ENCODE measurements at regions not wholly inside any gene's neighbourhood (a gene's known extent, or its start where the extent isn't known, plus 50 kb on each side); places are given as distances from the start of the nearest gene placed in this dataset.

DNA sequence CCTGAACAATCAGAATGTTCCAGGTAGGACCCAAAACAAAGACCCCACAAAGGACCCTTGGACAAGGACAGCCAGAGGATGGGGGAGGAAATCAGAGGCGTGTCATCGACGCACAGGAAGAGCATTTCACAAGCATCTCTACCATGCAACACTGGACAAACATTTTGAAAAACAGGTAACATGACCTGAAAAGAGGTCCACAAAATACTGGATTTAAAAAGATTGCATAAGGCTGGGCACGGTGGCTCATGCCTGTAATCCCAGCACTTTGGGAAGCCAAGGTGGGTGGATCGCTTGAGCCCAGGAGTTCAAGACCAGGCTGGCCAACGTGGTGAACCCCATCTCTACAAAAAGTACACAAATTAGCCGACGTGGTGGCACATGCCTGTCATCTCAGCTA lies 60.5 kb upstream of the RNF32 start:
- Histone ChIP-seq H3K9me3 (no peaks in the 10 kb centered on the region), H3K27me3 (no peaks in the 10 kb centered on the region), H3K4me1 (no peaks in the 10 kb centered on the region), H3K27ac (no peak overlapping the region), H3K4me3 (replicated peaks in 1 of 3) (no peak overlapping the region), H3K36me3 (no peaks in the 10 kb centered on the region)
- WGBS, 2 donors = 88 to 93% methylated on average over 8 of the region's 8 CpGs
- TF ChIP-seq, protein P1, sequence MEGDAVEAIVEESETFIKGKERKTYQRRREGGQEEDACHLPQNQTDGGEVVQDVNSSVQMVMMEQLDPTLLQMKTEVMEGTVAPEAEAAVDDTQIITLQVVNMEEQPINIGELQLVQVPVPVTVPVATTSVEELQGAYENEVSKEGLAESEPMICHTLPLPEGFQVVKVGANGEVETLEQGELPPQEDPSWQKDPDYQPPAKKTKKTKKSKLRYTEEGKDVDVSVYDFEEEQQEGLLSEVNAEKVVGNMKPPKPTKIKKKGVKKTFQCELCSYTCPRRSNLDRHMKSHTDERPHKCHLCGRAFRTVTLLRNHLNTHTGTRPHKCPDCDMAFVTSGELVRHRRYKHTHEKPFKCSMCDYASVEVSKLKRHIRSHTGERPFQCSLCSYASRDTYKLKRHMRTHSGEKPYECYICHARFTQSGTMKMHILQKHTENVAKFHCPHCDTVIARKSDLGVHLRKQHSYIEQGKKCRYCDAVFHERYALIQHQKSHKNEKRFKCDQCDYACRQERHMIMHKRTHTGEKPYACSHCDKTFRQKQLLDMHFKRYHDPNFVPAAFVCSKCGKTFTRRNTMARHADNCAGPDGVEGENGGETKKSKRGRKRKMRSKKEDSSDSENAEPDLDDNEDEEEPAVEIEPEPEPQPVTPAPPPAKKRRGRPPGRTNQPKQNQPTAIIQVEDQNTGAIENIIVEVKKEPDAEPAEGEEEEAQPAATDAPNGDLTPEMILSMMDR (IDR thresholded peaks at IDR 0.05) = no peak
- TF ChIP-seq POLR2A (IDR thresholded peaks at IDR 0.05) = no peak
- intact Hi-C loops (cut with DNase I) = no loop called here
- no peak for DNase-seq

DNA sequence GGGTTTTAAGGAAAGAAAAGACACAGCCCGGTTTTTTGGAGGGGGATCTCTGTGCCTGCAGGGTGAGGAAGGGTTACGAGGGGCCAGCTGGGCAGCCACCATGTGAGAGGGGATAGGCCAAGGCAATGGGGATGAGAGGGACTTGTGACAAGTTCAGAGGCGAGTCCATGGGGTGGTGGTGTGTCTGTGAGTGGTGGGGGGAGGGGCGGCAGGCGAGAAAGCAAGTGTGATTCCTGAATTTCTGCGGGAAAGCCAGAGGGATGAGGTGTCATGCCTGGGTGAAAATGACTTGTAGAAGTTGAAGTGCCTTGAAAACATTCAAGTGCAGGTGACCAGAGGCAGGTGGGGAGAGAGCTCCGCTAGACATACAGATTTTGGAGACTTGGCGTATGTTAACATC lies 61.0 kb upstream of the RNF32 start:
- no peaks in the 10 kb centered on the region for H3K27me3 ChIP-seq
- WGBS, 2 donors = 66 to 71% methylated on average over 7 to 8 of the region's 8 CpGs
- DNase-seq = no peak
- no peaks in the 10 kb centered on the region for H3K36me3 ChIP-seq
- no peak overlapping the region for H3K4me3 ChIP-seq (replicated peaks in 1 of 3)
- TF ChIP-seq POLR2A (IDR thresholded peaks at IDR 0.05) = no peak
- TF ChIP-seq, protein P1 (IDR thresholded peaks at IDR 0.05) = no peak
- intact Hi-C loops (cut with DNase I) = no loop called here
- H3K27ac ChIP-seq = no peak overlapping the region
- no peaks in the 10 kb centered on the region for H3K9me3 ChIP-seq
- H3K4me1 ChIP-seq = no peaks in the 10 kb centered on the region

DNA sequence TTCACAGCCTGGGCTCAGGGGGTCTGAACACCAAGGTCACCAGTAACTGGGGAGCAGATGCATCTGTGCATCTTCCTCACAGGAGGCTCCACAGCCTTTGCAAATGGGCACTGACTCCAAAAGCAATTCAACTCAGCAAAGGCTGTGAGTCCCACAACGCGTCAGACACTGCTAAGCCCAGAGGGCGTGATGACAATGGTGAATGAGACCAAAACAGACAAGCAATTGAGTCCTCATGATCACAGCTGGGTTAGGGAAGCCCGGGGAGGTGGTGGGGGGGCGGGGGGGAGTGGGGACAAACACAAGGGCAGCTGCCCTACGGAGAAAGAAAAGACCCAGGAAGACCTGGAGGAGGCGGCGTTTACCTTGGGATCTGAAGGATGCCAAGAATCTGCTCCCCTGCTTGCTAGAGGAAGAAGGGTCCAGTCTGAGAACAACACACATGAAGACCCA lies 61.6 kb upstream of the RNF32 start:
- intact Hi-C loops (cut with DNase I) = no loop called here
- WGBS, 2 donors = 53 to 57% methylated on average over 5 to 8 of the region's 8 CpGs
- DNase-seq = no peak
- H3K4me1 ChIP-seq = no peaks in the 10 kb centered on the region
- TF ChIP-seq, protein P1 (IDR thresholded peaks at IDR 0.05) = no peak
- TF ChIP-seq POLR2A (IDR thresholded peaks at IDR 0.05) = no peak
- H3K36me3 ChIP-seq = no peaks in the 10 kb centered on the region
- H3K4me3 ChIP-seq (replicated peaks in 1 of 3) = no peak overlapping the region
- no peaks in the 10 kb centered on the region for H3K9me3 ChIP-seq
- no peaks in the 10 kb centered on the region for H3K27me3 ChIP-seq
- no peak overlapping the region for H3K27ac ChIP-seq

DNA sequence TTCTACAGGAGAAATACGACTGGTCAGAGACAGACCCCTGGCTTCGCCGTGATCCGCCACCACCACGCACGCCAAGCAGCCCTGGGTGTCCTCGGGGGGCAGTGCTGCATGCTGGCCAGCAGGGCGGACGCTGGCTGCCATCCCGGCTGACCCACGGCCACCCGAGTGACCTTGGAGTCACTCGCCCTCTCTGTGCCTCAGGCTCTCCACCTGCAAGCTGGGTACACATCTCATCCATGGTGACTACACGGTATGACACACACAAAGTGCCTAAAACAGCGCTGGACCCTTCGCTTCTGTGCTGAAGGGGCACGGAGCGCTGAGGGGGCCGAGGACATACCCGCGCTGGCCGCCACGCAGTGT lies 62.0 kb upstream of the RNF32 start:
- Histone ChIP-seq H3K27ac (no peak overlapping the region), H3K27me3 (no peaks in the 10 kb centered on the region), H3K4me3 (replicated peaks in 1 of 3) (no peak overlapping the region), H3K36me3 (no peaks in the 10 kb centered on the region), H3K4me1 (no peaks in the 10 kb centered on the region), H3K9me3 (no peaks in the 10 kb centered on the region)
- intact Hi-C loops (cut with DNase I) = no loop called here
- WGBS, 2 donors = 87 to 89% methylated on average over 14 to 22 of the region's 23 CpGs
- TF ChIP-seq, protein P1 (IDR thresholded peaks at IDR 0.05) = no peak
- no peak for DNase-seq

DNA sequence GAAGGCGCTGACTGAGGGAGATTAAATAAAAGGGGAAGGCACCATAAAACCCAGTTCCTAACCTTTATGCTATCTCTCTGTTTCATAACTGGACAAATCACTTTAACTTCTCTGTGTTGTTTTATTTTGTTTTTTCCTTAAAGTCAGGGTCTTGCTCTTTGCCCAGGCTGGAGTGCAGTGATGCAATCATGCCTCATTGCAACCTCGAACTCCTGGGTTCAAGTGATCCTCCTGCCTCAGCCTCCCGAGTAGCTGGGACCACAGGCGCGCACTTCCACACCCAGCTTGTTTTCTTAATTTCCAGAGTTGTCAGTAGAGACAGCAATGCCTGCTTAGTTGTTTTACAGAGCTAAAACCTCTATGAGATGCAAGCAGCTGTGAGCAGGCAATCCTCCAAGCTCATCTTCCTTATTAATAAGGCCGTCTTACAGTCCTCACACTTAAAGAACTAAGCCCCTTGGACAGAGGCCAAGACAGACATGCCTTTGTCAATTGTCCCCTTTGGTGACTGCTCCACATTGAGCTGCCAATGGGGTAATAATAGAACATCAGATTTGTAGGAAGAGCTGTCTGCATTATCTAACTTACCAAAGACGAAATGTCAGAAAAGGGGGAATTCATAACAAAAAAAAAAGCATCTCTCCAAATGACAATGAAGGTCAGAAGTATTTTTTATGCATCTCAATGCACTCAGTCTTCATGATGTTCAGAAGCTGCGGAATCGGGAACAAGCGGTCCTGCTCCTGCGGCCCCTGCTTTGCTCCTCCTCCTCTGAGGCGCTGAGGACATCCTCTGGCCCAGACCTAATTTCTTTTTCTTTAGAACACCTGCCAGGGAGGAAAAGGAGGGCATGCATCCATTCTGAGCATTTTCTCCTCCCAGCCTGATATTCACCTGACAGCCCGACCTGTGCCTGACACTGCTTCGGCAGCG lies 62.7 kb upstream of the RNF32 start:
- DNase-seq = no peak
- Histone ChIP-seq H3K4me3 (replicated peaks in 1 of 3) (no peak overlapping the region), H3K27me3 (no peaks in the 10 kb centered on the region), H3K4me1 (no peaks in the 10 kb centered on the region), H3K9me3 (no peaks in the 10 kb centered on the region), H3K27ac (no peak overlapping the region), H3K36me3 (no peaks in the 10 kb centered on the region)
- intact Hi-C loops (cut with DNase I) = no loop called here
- TF ChIP-seq, protein P1 (IDR thresholded peaks at IDR 0.05) = no peak
- TF ChIP-seq POLR2A (IDR thresholded peaks at IDR 0.05) = no peak
- 90% methylated on average over 15 of the region's 15 CpGs for WGBS, 2 donors

All from thyroid gland (tissue), 4 donors.